GM03348 (cell line): ENCODE measurements at regions not wholly inside any gene's neighbourhood (a gene's known extent, or its start where the extent isn't known, plus 50 kb on each side); places are given as distances from the start of the nearest gene placed in this dataset.
"Not testable (repeated sequence)": the region's sequence is repeated elsewhere in the genome, so short reads cannot be mapped to it uniquely, and the experiment has no call there.

Experiments
- DNase-seq: peaks from one replicate; pipeline ENCODE4 v3.0.0; 2012; ENCODE audit warnings: low spot score

- DNase-seq: not testable (repeated sequence)
Observed at GRCh38 chr6:11452106-11452505, 85.4 kb upstream of the TMEM170B start.

- no peak for DNase-seq
Observed at GRCh38 chr6:11450037-11450436, 87.5 kb upstream of the TMEM170B start.

GRCh38 chr6:11449408-11449807, 88.1 kb upstream of the TMEM170B start:
- DNase-seq: no peak

DNA sequence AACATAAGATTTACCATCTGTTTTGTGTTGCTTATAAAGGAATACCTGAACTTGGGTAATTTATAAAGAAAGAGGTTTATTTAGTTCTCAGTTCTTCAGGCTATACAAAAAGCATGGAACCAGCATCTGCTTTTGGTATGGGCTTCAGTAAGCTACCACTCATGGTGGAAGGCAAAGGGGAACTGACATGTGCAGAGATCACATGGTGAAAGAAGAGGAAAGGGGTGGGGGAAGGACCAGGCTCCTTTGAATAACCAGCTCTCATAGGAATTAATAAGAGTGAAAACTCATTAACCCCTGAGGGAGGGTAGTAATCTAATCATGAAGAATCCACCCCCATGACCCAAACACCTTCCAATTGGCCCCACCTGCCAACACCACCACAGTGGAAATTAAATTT, 89.5 kb upstream of the TMEM170B start:
- DNase-seq: no peak

DNA sequence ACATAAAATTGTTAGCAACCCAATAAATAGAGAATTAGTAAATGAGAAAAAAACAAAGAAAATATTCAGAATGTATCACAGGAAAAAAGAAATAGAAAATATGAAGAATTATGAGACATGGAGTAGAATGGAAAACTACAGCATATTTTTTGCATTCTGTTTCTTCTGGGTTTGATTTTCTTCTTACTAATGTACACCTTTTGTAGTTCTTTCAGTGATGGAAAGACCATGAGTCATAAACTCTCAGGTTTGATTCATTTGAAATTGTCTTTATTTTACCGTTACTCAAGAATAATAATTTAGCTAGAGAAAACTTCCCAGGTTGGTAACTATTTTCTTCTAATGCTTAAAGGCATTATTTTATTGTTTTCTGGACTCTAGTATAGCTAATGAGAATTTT, 90.3 kb upstream of the TMEM170B start:
- DNase-seq: no peak

DNA sequence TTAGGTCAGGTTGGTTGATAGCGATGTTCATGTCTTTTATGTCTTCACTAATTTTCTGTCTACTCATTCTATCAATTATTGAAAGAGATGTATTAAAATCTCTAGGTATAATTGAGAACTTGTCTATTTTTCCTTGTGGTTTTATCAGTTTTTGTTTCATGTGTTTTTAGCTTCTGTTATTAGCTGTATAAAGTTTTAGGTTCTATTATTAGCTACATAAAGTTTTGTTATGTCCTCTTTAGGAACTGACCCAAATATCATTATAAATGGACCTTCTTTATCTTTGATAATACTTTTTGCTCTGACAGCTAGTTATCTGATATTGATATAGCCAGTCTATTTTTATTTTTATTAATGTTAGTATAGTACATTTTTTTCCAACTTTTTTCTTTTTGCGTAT, 92.4 kb upstream of the TMEM170B start:
- no peak for DNase-seq

DNA sequence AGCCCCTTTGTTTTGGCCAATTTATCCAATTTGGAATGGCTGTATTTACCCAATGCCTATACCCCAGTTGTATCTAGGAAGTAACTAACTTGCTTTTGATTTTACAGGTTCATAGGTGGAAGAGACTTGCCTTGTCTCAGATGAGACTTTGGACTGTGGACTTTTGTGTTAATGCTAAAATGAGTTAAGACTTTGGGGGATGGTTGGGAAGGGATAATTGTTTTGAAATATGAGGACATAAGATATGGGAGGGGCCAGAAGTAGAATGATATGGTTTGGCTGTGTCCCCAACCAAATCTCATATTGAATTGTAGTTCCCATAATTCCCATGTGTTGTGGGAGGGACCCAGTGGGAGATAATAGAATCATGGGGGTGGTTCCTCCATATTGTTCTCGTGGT, 94.4 kb upstream of the TMEM170B start:
- not testable (repeated sequence) for DNase-seq

DNA sequence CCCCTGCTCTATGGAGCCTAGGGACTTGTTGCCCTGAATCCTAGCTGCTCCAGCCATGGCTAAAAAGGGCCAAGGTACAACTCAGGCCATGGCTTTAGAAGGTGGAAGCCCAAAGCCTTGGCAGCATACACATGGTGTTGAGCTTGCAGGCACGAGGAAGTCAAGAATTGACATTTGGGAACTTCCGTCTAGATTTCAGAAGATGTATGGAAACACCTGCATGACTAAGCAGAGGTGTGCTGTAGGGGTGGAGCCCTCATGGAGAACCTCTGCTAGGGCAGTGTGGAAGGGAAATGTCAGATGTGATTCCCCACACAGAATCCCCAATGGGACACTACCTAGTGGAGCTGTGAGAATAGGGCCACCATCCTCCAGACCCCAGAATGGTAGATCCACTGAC, 95.1 kb upstream of the TMEM170B start:
- no peak for DNase-seq

DNA sequence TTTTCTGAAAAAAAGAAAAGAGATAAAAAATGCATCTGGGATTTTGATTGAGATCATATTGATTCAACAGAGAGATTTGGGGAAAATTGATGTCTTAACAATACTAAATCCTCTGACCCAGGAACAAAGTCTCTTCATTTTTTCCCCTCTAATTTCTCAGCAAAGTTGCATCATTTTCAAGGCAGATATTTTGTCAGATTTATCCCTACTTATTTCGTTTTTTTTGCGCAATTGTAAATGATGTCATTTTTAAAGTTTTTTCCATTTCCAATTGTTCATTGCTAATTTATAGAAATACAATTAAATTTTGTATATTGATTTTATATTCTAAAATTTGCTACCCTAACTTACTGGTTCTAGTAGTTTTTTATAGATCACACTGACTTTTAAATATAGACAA, 97.7 kb upstream of the TMEM170B start:
- DNase-seq: no peak

DNA sequence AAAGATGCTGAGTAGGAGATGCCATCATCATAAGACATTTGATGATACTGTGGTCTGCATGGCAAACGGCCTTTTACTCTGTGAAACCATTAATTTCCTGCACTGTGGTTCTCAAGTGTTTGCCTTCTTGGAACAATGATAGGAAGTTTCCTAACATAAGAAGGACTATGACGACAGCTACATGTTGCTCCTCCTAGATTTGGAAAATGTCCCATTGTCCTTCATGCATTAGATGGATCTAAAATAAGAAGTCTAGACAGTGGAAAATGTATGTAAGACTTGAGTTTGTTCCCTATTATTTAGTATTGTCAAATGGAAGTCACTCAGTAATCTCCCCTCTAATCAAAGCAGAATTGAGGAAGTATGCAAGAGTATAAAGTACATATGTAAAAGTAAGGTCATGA, 98.5 kb upstream of the TMEM170B start:
- no peak for DNase-seq

DNA sequence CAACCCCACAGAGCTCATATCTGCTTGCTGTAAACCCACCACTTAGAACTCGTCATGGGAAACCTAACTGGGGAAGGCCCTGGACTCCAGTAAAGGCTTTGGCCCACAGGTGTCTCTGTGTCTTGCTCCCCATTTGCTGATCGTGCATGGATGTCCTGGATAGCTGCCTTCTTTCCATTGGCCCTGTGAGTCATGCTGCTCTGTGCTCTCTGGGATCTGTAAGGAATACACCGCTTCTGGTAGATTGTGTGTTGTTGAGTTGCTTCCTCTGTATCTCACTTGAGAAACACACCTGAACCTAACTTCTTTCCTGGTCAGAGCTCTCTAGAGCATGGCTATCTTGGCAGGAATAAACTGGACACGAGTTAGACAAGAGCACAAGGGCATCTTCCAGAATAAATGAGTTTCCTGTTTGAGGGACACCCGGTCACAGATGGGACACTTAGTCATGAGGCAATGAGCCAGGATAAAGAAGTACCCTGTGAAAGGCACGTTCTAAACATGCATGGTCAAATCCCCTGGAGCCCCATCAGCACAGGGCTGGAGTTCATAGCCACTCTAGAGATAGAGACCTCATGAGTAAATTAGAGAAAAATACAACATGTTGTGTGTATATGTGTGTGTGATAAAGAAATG, 99.6 kb upstream of the TMEM170B start:
- no peak for DNase-seq

DNA sequence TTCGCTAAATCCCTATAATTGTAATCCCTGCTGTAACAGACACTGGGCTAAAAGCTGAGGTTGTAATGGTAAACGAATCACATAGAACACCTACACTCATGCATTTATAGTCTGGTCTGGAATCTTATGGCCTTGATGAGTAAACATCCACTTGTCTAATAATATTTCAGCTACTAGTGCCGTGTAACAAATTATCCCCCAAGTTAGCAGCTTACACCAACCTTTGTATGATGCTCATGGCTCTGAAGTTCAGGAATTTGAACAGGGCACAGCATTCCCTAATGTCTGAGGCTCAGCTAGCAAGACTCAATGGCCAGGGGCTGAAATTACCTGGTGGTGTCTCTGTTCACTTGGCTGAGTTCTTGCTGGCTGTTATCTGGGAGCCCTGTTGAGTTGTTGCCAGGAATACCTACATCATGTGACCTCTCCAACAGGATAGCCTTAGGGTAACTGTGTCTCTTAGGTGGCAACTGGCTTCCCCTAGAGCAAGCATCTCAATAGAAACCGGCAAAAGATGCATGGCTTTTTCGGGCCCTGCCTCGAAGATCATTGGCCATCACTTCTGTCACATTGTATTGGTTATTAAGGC, 100.9 kb upstream of the TMEM170B start:
- no peak for DNase-seq

GRCh38 chr6:11434565-11435326, 102.8 kb upstream of the TMEM170B start:
- peak; percentile 60 for DNase-seq

DNA sequence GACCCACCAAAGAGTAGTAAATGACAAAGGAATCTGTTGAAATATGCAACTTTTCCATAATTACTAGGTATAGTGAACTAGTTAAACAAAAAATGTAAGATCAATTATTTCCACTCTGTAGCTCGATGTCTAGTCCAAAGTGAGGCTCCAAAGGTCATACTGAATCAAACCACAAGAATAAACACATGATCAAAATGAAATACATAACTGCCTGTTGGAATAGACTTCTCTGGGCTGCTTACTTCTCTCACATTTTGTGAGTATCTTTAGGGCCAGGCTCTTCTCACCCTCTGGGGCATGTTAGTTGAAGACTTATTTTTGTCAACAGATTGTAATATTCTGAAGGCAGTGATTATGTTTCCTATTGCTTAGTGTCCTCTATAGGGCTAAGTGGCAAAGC, 103.7 kb upstream of the TMEM170B start:
- DNase-seq: no peak

DNA sequence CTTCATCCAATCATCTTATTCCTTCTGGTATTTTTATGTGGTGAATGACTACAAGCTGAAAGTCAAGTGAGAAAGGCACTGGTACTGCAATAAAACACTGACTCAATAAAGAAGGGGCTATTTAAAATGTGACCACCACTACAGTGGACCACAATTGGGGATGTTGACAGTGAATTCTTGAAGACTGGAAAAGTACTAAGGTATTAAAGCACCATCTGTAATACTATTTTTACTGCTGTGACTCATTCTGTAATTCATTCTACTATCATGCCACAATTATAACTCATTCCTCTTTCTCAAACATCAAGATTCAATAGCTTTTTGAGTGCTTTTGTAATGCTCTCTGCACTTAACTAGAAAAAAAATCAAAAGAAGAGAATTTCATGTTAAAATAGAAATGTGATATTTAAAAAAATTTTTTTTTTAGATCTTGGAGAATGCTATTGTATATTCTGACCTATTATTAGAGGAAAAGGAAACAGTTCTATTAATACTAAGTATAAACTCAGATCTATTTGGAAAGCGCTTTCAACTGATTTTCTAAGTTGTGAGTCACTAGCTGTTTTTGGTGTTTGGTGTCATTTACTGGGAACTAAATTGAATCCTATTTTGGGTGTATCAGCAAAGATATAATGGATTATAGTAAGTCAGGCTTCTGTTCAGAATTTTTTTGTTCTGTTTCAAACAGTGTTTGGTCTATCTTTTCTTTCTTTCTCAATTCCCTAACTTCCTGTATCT, 104.7 kb upstream of the TMEM170B start:
- DNase-seq: peak; percentile 74

DNA sequence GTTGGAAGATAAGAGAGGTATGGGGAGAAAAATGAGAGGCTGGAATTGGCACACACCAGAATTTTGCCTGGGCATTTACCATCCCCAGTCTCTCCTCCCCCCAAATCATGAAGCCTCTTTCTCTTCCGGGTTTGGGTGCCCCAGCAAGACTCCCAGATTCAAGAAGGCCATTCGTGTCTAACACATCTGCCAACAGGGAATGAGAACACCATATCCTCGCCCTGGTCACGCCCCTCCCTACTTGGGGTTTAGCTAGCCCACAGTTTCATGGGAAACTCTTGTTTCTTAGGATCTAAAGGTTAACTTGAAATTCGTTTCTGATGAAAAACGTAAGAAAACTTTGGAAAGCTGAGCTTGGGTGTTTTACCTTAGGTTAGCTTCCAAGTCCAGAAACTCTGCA, 105.5 kb upstream of the TMEM170B start:
- no peak for DNase-seq

DNA sequence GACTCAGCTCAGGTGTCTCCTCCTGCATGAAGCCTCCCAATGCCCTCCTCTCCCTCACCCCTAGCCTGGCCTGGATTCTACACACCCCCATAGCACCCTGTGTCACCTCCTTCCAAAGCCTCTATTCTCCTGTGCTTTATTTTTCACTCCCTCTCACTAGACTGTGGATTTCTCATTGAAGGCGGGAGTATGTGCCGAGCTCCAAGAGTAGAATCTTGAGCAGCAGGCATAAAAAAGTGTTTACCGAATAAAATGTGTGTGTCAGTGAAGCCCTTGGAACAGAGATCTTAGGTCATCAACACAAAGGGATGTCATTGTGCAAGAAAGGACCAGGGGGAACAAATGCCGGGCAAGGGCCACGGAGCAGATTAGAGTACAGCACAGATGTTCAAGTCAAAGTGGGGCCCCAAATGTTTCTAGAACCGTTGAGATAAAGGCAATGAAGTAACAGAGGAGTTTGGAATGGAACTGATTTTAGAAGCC, 106.1 kb upstream of the TMEM170B start:
- no peak for DNase-seq

- DNase-seq: no peak
Observed at GRCh38 chr6:11430036-11430435, 107.5 kb upstream of the TMEM170B start.

GRCh38 chr6:11429577-11429976, 108.0 kb upstream of the TMEM170B start:
- DNase-seq: no peak

GRCh38 chr6:11428895-11429294, 108.7 kb upstream of the TMEM170B start:
- peak; percentile 81 for DNase-seq

GRCh38 chr6:11428371-11428770, 109.2 kb upstream of the TMEM170B start:
- DNase-seq: no peak

DNA sequence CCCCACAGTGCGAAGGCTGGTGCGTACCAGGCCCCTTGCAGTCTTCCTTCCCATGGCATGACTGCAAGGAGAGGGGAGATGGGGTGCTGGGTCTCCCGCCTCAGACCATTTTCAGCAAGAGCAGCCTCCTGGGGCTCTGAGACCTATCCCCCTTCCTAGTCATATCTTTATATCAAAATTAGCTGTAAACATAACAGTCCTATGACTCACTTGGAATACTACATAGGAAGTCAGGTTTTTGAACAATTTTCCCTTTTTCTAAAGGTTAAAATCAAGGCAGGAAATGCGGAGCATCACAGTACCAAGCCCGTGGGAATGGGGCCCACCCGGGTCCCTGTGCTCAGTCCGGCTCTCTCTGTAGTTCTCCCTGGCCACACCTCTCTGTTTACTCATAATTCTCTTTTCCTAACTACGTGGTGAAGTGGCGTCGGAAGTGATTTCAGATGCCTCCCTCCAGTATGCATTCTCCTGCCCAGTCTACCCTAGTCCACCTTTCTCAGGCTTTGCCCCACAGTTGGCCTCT, 109.8 kb upstream of the TMEM170B start:
- DNase-seq: no peak
